ENCODE measurements at regions not wholly inside any gene's neighbourhood (a gene's known extent, or its start where the extent isn't known, plus 50 kb on each side); places are given as distances from the start of the nearest gene placed in this dataset.

DNA sequence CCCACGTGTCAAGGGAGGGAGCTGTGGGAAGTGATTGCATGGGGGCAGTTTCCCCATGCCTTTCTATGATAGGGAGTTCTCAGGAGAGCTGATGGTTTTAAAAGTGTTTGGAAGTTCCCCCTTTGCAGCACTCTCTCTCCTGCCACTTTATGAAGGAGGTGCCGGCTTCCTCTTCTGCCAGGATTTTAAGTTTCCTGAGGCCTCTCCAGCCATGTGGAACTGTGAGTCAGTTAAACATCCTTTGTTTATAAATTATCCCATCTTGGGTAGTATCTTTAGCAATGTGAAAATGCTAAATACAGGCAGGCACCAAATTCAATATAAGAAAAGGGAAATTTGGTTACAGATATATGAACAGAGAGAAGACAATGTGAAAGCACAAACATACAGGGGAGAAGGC lies 96.4 kb upstream of the EPHA7 start:
- H3K36me3 ChIP-seq = no peaks in the 10 kb centered on the region
- no peak overlapping the region for H3K4me3 ChIP-seq
- H3K27me3 ChIP-seq = no peaks in the 10 kb centered on the region
- no peak overlapping the region for H3K27ac ChIP-seq
- no peak for DNase-seq (ENCODE audit: extremely low spot score in 2 of 2)
- H3K4me1 ChIP-seq = no peaks in the 10 kb centered on the region
- intact Hi-C loops (cut with DNase I) = no loop called here
- no peaks in the 10 kb centered on the region for H3K9me3 ChIP-seq
- TF ChIP-seq, protein P1, sequence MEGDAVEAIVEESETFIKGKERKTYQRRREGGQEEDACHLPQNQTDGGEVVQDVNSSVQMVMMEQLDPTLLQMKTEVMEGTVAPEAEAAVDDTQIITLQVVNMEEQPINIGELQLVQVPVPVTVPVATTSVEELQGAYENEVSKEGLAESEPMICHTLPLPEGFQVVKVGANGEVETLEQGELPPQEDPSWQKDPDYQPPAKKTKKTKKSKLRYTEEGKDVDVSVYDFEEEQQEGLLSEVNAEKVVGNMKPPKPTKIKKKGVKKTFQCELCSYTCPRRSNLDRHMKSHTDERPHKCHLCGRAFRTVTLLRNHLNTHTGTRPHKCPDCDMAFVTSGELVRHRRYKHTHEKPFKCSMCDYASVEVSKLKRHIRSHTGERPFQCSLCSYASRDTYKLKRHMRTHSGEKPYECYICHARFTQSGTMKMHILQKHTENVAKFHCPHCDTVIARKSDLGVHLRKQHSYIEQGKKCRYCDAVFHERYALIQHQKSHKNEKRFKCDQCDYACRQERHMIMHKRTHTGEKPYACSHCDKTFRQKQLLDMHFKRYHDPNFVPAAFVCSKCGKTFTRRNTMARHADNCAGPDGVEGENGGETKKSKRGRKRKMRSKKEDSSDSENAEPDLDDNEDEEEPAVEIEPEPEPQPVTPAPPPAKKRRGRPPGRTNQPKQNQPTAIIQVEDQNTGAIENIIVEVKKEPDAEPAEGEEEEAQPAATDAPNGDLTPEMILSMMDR (IDR thresholded peaks at IDR 0.05) = no peak
- TF ChIP-seq POLR2A (IDR thresholded peaks at IDR 0.05) = no peak
- no peak for TF ChIP-seq POLR2AphosphoS5 (IDR thresholded peaks at IDR 0.05; ENCODE audit: insufficient read depth in 1 of 2, low read depth in 1 of 2)

DNA sequence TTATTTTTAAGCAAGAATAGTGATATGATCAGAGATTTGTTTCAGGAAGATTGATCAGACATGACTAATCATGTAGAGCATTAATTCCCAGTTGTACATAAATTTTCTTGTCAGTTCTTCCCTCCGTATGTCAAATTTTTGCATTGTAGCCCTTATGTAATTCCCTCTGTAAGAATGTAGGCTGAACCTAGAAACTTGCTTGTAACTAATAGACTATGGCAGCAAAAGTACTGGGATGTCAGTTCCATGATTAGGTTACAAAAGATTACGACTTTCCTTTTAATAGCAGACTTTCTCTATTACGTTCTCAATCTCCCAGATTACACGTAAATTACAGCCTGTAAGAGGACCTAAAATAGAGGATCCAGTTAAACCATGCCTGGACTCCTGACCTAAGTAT lies 79.4 kb upstream of the EPHA7 start:
- TF ChIP-seq POLR2AphosphoS5 (IDR thresholded peaks at IDR 0.05; ENCODE audit: insufficient read depth in 1 of 2, low read depth in 1 of 2) (no peak), POLR2A (IDR thresholded peaks at IDR 0.05) (no peak)
- TF ChIP-seq, protein P1 (IDR thresholded peaks at IDR 0.05) = no peak
- no peak overlapping the region for H3K4me3 ChIP-seq
- H3K27me3 ChIP-seq = no peaks in the 10 kb centered on the region
- no peaks in the 10 kb centered on the region for H3K4me1 ChIP-seq
- intact Hi-C loops (cut with DNase I) = no loop called here
- H3K36me3 ChIP-seq = no peaks in the 10 kb centered on the region
- no peaks in the 10 kb centered on the region for H3K9me3 ChIP-seq
- no peak overlapping the region for H3K27ac ChIP-seq
- no peak for DNase-seq (ENCODE audit: extremely low spot score in 2 of 2)

- no peaks in the 10 kb centered on the region for H3K36me3 ChIP-seq
- TF ChIP-seq, protein P1 (IDR thresholded peaks at IDR 0.05) = no peak
- TF ChIP-seq POLR2AphosphoS5 (IDR thresholded peaks at IDR 0.05; ENCODE audit: insufficient read depth in 1 of 2, low read depth in 1 of 2) (no peak), POLR2A (IDR thresholded peaks at IDR 0.05) (no peak)
- H3K4me1 ChIP-seq = no peaks in the 10 kb centered on the region
- H3K4me3 ChIP-seq = no peak overlapping the region
- intact Hi-C loops (cut with DNase I) = no loop called here
- no peaks in the 10 kb centered on the region for H3K9me3 ChIP-seq
- H3K27me3 ChIP-seq = no peaks in the 10 kb centered on the region
- no peak overlapping the region for H3K27ac ChIP-seq
- no peak for DNase-seq (ENCODE audit: extremely low spot score in 2 of 2)
These were observed 77.2 kb upstream of the EPHA7 start for GRCh38 chr6:93496548-93496947.

DNA sequence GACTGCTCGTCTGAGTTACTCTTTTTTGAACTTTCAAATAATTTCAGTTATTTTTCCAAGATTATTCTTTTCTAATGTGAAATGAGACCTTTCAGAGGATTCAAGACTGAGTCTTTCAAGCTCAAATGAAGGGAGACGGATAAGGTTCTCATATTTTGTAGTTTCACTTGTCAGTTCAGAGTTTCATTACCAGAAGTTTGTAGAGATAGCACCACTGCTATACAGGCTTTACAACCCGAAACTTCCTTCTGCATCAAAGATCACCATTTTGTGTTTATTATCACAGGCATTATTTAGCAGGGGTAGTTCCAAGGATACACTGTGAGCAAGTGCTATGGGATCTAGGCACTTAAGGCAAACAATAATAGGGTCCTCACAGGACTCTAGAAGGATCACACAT lies 74.7 kb upstream of the EPHA7 start:
- TF ChIP-seq, protein P1 (IDR thresholded peaks at IDR 0.05) = no peak
- no peak for TF ChIP-seq POLR2A (IDR thresholded peaks at IDR 0.05)
- TF ChIP-seq POLR2AphosphoS5 (IDR thresholded peaks at IDR 0.05; ENCODE audit: insufficient read depth in 1 of 2, low read depth in 1 of 2) = no peak
- H3K9me3 ChIP-seq = no peaks in the 10 kb centered on the region
- intact Hi-C loops (cut with DNase I) = no loop called here

GRCh38 chr6:93474733-93475179 lies 55.4 kb upstream of the EPHA7 start:
- Histone ChIP-seq H3K9me3 (no peaks in the 10 kb centered on the region), H3K27ac (no peak overlapping the region), H3K27me3 (no peaks in the 10 kb centered on the region), H3K4me1 (no peaks in the 10 kb centered on the region), H3K4me3 (no peak overlapping the region), H3K36me3 (no peaks in the 10 kb centered on the region)
- TF ChIP-seq, protein P1 (IDR thresholded peaks at IDR 0.05) = no peak
- DNase-seq (ENCODE audit: extremely low spot score in 2 of 2) = no peak
- intact Hi-C loops (cut with DNase I) = no loop called here

More for the DNA sequence above, 74.7 kb upstream of the EPHA7 start:
- Histone ChIP-seq H3K4me1 (no peaks in the 10 kb centered on the region), H3K27me3 (no peaks in the 10 kb centered on the region), H3K36me3 (no peaks in the 10 kb centered on the region), H3K4me3 (no peak overlapping the region), H3K27ac (no peak overlapping the region)
- DNase-seq (ENCODE audit: extremely low spot score in 2 of 2) = no peak
